IPS-NIHi7 (cell line): ENCODE measurements at regions not wholly inside any gene's neighbourhood (a gene's known extent, or its start where the extent isn't known, plus 50 kb on each side); places are given as distances from the start of the nearest gene placed in this dataset.
"Not testable (repeated sequence)": the region's sequence is repeated elsewhere in the genome, so short reads cannot be mapped to it uniquely, and the experiment has no call there.

Experiments used
- DNase-seq: peaks from one replicate; pipeline ENCODE4 v3.0.0; 2012; ENCODE audit warnings: mixed read lengths; ENCODE audit errors: extremely low spot score

GRCh38 chr11:19433367-19433766 is 192.6 kb upstream of the E2F8 start:
- no peak for DNase-seq

DNA sequence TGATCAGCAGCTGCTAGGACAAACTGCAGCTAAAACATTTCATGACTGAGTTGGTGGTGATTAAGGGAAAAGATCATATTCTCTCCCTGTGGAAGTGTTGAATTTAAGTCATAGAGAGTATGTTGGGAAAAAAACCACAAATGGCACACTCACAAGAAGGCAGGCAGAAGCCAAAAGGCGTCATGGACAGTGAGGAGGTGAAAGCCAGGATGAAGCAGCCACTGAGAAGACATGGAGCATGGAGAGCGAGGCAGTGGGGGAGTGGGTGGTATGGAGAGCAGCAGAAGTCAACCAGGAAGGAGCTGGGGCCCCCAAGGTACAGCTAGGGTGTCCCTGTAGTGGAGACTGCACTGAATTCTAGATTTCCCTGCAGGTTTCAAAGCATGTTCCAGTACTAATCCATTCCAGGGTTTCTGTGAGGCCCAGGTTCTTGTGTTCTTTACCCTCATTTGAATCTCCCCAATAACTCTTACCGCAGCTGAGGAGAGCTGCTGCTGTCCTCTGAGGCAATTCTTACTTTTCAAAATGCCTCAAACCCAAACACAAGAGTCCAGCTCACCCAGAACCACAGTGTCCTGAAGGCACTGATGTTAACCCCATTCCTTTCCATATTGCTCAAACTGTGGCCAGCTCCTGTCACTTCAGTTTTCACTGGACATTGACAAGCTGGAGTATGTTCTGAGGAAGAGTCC is 191.8 kb upstream of the E2F8 start:
- DNase-seq: peak; percentile 28

DNA sequence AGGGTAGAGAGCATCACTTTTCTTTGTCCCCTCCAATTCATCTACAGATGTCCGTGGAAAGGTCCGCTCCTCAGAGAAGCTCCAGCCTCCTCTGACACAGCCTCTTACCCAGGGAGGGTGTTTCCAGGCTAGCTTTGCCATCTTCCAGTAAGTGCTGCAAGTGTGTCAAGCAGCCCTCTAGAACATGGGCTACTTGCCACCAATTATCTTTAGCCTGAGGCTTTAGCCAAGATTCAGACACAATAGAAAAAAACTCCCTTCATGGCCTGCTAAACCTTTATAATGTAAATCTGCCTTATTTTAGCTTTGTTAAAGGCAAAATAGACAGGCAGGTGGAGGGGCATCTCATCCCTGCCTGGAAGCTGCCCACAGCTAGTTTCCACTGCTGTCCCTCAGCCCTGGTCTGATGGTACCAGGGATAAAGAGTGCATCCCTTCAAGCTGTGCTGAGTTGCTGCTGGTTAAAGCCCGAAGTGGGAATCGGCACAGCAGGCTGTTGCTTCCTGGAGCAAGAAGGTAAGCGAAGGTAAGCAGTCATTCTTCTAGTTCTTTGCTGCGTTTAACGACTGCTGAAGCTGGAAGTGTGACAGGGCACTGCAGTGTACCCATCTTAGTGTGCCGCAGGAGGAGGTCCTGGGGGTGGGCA is 190.1 kb upstream of the E2F8 start:
- no peak for DNase-seq

DNA sequence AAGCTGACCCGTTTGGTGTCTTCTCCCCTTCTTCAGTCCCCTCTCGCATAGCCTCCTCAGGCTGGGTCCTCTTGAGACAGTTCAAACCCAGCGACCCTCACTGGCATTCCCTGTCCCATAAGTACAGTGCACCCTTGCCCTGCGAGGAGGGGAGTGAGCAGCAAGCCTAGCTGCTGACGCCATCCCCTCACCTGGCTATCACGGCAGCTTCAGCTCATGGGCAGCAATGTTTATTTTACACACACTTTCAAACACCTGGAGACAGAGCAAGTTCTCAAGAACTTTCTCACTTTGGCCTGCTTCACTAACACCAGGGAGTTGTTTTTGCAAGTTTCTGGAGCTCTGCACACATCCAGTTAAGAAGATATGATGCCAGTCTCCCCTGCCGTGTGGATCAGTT is 189.6 kb upstream of the E2F8 start:
- no peak for DNase-seq

DNA sequence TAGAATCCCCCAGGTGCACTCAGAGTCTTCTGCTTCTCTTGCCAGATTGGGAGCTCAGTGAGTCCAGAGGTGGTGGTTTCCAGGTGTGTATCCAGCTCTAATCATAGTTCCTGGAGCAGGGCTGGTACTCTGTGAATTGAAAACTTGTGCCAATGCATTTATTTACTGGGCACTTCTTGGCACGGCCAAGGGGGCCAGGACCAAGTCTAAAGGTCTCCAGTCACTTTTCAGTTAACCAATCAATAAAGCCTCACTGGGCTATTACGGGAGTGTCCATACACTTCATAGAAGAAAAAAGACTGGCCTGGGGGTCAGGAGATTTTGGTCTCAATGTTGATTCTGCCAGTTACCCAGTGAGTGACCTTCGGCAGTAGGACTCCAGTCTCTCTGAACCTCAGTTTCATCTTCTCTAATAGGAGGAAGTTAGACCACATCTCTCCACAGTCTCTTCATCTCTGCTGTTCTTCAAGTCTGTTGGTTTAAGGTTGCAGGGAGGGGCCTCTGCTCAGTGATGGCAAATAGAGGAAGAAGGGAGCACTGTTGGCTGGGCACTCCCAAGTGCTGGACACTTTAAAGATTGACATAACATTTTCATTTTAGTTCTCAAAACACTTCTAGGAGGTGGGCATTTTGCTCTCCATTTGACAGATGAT is 188.5 kb upstream of the E2F8 start:
- DNase-seq: no peak

DNA sequence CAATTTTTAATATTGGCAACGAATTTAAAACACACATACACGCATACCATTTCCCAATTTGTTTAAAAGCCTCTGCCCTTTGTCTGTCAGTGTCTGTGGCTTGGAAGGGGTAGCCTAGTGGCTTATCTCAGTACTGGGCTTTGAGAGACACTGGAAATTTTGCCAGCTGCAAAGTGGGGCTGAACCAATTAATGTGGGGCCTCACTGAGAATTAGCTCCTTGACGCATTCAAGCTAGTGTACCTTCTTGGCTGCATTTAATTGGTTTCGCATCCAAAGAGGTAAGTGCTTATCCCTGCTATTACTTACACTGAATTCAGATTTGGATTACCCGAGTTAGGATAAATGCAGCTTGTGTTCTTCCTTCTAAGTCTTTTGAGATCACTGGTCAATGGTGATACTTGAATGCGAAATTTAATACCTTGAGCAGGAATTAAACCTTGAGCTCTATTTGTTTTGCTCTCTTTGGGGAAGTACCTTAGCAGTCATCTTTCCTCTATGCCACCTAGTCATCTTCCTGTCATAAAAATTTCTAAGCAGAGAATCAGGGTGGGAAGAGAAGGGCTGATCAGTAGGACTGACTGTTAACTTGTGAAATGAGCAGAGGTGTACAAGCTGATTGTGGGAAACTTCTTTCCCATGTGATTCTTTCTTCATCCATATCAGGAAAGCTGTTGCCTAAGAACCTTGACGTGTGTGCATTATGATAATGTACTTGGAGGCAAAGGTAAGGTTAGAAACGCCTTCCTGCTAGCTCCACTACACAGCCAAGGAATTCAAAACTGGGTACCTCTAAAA is 187.7 kb upstream of the E2F8 start:
- DNase-seq: no peak

- no peak for DNase-seq
Measured at GRCh38 chr11:19426756-19427403, 186.1 kb upstream of the E2F8 start.

DNA sequence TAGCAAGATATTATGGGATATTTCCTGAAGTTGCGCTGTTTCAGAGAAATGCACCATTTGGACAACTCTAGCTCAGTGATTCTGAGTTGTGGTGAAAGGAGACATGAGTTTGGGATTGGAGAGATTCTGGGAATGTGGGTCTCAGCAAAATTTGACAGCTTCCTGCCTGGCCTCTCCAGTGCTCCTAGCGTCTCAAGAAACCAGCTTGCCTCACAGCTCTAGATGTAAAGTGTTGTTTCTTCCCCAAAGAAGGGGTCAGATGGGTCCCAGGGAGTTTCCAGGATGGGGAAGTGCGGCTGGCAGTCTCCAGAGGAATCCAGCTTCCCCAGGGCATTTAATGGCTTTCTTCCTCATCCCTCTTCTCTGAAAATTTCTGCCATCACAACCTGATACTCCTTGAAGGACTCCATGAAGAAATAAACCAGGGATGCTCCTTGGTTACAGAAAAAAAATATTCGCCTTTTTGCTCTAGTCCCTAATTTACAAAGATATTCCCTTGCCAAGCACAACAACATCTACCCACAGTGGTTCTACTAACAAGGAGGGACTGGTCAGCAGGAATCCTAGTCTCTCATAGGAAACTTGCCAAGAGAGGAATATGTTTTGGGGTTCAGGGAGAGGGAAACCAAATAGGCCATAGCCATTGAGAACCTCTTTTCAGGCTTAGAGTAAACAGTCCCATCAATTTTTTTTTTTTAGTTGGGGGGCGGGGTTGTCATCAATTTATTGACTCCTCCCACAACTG is 185.4 kb upstream of the E2F8 start:
- no peak for DNase-seq

DNA sequence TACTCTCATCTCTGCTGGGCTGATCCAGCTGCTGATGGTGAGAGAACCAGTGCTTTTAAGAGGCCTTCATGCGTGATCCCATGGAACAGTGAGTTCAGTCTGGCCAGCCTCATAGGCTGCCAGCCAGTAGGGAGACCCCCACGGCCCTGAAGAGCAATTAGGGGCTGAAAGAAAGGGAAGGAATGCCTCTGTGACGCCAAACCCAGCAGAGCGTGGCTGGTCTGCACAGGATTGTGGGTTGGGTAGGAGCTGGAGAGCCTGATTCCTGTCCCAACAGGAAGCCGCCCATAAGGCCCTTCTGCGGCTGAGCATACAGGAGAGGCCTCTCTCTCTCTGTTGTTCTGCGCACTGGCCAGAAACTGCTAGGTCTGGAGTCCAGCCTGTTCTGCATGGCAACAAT is 181.5 kb upstream of the E2F8 start:
- DNase-seq: no peak

DNA sequence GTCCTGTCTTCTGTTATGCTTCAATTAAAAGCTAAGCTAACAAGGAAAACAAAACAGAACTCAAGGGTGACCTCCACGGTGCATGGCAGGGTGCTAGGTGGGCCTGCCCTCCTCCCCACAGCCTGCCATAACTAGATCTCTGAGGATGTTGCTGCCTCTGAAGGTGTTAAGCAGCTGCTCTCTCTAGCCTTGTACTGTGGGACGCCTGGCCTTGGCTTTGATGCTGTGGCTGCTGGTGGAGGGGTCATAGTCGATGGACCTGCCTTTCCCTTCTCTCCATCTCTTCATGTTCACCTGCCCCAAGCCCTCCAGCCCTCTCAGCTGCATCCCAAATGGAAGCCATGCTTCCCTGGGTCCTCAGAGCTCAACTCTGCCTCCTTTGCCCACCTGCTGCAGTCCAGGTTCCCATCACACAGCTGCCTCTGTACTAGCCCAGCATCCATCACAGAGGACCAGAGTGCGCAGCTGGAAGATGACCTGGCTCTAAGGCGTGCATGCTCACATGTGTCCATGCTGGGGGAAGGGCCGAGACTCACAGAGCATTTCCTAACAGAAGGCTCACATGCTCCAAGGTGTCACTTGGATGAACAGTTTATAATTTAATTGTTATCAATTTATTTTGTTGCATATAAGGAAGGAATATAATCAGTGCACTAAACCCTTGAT is 180.3 kb upstream of the E2F8 start:
- no peak for DNase-seq

DNA sequence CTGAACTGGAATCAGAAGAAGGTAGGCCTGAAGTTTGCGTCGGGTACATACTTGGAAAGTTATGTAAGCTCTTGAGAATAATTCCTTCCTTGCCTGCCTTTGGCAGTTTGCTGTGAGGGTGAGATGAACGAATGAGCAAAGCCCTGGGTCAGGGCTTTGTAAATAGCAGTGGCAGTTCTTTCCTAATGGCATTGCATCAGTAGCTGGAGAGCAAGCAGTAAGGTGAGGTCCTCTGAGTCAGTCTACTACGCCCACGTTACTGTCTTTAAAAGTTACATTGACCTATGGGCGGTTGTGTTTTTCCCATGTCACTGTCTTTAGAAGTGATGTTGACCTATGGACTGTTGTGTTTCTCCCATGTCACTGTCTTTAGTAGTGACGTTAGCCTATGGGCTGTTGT is 179.1 kb upstream of the E2F8 start:
- no peak for DNase-seq

DNA sequence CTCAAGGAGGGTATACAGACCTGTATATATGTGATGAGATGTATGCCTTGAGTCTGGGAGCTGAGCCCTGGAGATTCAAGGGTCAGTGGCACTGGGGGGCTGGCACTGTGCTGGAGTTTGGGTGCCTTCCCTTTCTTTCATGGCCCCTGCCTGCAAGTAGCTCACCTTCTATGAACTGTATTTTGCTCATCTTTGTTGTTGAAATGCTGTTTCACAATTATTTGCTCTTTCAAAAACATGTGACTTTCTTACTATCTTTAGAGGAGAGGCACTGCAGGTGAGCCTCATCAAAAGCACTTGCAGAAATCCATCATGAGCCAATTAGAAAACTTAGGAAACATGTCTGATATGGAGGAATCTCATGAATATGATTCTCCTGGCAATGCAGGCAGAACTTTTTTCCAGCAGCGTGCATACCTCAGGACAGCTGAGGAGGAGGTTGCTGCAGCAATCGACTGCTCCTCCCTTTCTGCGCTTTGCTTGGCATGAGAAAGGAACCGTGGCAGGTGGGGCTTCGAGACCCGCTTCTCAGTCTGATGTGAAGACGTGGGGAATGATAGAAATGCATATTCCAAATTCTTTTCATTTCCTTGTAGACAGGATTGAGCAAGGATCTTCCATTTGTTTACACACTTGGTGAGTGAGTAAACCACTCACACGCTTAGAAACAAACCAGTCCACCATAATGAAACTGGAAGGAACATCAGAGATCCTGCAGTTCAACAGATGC is 178.4 kb upstream of the E2F8 start:
- no peak for DNase-seq

DNA sequence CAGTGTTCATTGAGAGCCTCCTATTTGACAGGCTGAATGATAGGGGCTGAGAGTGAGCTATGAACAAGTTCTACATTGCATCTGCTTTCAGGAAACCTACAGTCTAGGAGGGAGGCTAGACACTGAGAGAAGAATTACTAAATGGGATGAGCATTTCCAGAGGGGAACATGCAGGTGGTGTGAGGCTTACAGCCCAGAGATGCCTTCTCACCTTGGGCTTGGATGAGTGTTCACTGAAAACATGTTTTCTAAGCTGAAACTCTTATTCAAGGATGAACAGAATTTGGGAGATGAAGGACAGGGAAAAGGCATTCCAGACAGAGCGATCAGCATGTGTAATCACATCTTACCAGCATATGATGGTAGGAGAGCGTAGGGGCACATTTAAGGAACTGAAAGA is 177.5 kb upstream of the E2F8 start:
- no peak for DNase-seq

GRCh38 chr11:19412070-19412469 is 171.3 kb upstream of the E2F8 start:
- DNase-seq: not testable (repeated sequence)

DNA sequence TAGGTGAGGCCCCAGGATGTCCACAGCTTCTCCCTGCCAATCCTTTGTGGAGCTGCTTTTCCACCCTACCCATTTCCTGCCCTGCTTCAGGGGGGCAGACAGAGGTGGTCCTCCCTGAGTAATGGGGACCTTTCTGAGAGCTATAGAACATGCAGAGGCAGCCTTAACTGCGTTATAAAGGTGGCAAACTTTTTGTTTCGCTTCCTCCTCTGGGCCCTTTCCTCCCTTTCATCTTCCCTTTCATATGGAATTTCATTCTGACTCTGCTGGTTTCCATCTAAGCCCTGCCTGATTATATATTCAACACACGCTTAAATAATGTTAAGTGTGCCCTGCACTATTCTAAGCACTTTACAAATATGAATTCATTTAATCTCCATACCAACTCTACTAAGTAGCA is 169.3 kb upstream of the E2F8 start:
- DNase-seq: no peak

DNA sequence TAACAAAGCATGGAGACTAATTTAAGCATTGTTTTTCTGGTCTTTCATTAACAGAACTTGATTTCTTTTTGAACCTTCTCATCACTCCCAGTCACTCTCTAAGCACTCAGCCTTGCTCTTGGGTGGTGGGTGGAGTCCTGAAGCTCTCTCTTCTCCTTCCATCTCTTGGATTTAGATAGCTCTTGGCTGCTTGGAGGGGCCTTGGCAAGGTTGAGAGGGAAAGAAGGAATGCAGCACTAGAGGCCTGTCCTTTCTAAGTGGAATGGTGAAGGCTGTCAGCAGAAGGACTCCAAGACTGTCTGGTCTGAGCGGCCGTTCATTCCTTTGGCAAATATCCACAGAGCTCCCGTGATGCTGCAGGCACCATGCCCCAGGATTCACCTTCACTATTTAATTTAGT is 168.6 kb upstream of the E2F8 start:
- no peak for DNase-seq

- DNase-seq: no peak
Measured at GRCh38 chr11:19407677-19408270, 167.0 kb upstream of the E2F8 start.

DNA sequence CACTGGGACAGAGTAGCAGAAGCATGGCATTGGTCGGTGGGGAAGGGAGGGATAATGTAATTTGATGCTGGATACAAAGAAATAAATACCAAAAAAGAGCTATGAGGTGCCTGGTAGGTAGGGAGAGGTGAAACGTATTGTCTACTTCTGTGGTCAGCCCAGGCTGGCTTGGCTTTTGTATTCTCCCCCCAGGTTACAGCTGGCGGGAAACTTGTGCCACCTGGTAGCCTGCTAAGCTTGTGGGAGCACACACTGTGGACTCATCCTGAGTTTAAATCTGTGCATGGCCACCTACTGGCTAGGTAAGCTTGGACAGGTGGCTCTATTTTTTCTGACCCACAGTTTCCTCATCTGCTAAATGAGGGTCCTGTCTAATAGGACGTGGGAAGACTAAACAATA is 165.2 kb upstream of the E2F8 start:
- no peak for DNase-seq

- no peak for DNase-seq
Measured at GRCh38 chr11:19404787-19405186, 164.0 kb upstream of the E2F8 start.
